Muscle of arm (tissue), 1 donor: ENCODE measurements at regions not wholly inside any gene's neighbourhood (a gene's known extent, or its start where the extent isn't known, plus 50 kb on each side); places are given as distances from the start of the nearest gene placed in this dataset.
"Not testable (repeated sequence)": the region's sequence is repeated elsewhere in the genome, so short reads cannot be mapped to it uniquely, and the experiment has no call there.

Source experiments
- DNase-seq: peaks from one replicate; pipeline ENCODE4 v3.0.0-alpha.2; 2013

GRCh38 chr10:42988069-42988468 is 88.8 kb upstream of the RET start:
- DNase-seq, result no peak

- DNase-seq, result no peak
Measured at GRCh38 chr10:42988517-42989395, 88.1 kb upstream of the RET start.

- DNase-seq, result no peak
Measured at GRCh38 chr10:42989481-42989921, 87.4 kb upstream of the RET start.

- DNase-seq, result no peak
Measured at GRCh38 chr10:42990016-42990720, 86.7 kb upstream of the RET start.

GRCh38 chr10:42990721-42991441 is 86.0 kb upstream of the RET start:
- DNase-seq, result no peak

GRCh38 chr10:42991442-42992098 is 85.3 kb upstream of the RET start:
- no peak for DNase-seq

GRCh38 chr10:42992156-42992956 is 84.5 kb upstream of the RET start:
- no peak for DNase-seq

GRCh38 chr10:42992957-42993390 is 83.9 kb upstream of the RET start:
- no peak for DNase-seq

- not testable (repeated sequence) for DNase-seq
Measured at GRCh38 chr10:42994909-42995308, 82.0 kb upstream of the RET start.

- no peak for DNase-seq
Measured at GRCh38 chr10:42995537-42995936, 81.3 kb upstream of the RET start.

GRCh38 chr10:42996588-42996987 is 80.3 kb upstream of the RET start:
- no peak for DNase-seq

- no peak for DNase-seq
Measured at GRCh38 chr10:42997151-42997848, 79.6 kb upstream of the RET start.

GRCh38 chr10:42997849-42998165 is 79.1 kb upstream of the RET start:
- DNase-seq, result no peak

- peak; percentile 18 for DNase-seq
Measured at GRCh38 chr10:42998481-42999384, 78.1 kb upstream of the RET start.

- no peak for DNase-seq
Measured at GRCh38 chr10:42999385-43000020, 77.4 kb upstream of the RET start.

- DNase-seq, result no peak
Measured at GRCh38 chr10:43000021-43000411, 76.9 kb upstream of the RET start.

- no peak for DNase-seq
Measured at GRCh38 chr10:43000651-43001426, 76.0 kb upstream of the RET start.

GRCh38 chr10:43001427-43001795 is 75.5 kb upstream of the RET start:
- no peak for DNase-seq
